ENCODE measurements at regions not wholly inside any gene's neighbourhood (a gene's known extent, or its start where the extent isn't known, plus 50 kb on each side); places are given as distances from the start of the nearest gene placed in this dataset.

- no peak for TF ChIP-seq CTCF (IDR thresholded peaks at IDR 0.05)
- no peak for TF ChIP-seq POLR2AphosphoS5 (IDR thresholded peaks at IDR 0.05)
- no peak for TF ChIP-seq POLR2A (IDR thresholded peaks at IDR 0.05)
Observed at GRCh38 chr6:150729188-150729748, 129.6 kb downstream of the PLEKHG1 start.
